ENCODE measurements at regions not wholly inside any gene's neighbourhood (a gene's known extent, or its start where the extent isn't known, plus 50 kb on each side); places are given as distances from the start of the nearest gene placed in this dataset.

DNA sequence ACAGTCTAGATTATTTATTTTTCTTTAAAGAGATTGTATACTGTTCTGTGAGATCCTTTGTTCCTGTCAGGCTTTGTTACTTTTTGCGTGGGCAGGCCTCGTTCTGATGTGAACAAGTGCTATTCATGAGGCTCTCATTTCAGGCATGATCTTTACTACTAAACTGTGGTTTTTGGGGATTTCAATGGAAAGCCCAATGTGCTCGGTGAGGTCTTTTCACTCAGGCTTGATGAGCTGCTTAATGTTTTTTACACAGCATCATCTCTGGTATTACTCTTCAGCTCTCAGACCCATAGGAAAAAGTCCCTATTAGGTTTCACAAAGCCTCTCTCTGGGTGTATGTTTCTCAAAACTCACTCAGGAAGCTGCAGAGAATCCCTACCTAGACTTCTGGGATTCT is 419.4 kb downstream of the GPATCH2 start:
- no peak for TF ChIP-seq CHD2 (IDR thresholded peaks at IDR 0.05; ENCODE audit: low read length, partially characterized antibody)
- TF ChIP-seq RAD21 (conservative IDR thresholded peaks at IDR 0.05 in 1 of 2, IDR thresholded peaks at IDR 0.05 in 1 of 2): no peak
- TF ChIP-seq CHD4 (IDR thresholded peaks at IDR 0.05; ENCODE audit: borderline replicate concordance): no peak
- TF ChIP-seq CTCF (IDR thresholded peaks at IDR 0.05): no peak
- no peak for TF ChIP-seq CEBPB (IDR thresholded peaks at IDR 0.05)

Data from A549 (cell line).